DND-41 (cell line): ENCODE measurements at regions not wholly inside any gene's neighbourhood (a gene's known extent, or its start where the extent isn't known, plus 50 kb on each side); places are given as distances from the start of the nearest gene placed in this dataset.

ENCODE experiments used
- ATAC-seq: fragments of 200-7000 bp; cut with Tn5 transposase; 3 replicates; pipeline ENCODE4 v1.9.1; 2021; ENCODE audit warnings: low read depth; ENCODE audit not compliant: insufficient read depth
- DNase-seq: peaks from one replicate; pipeline ENCODE4 v3.0.0-alpha.2; 2020
- H2AFZ ChIP-seq: 2 replicates; pipeline ENCODE4 v1.6.0; 2012; ENCODE audit warnings: low read depth, low read length
- H3K27ac ChIP-seq: 2 replicates; pipeline ENCODE4 v1.5.1; 2012; ENCODE audit warnings: low read length, inconsistent platforms
- H3K27me3 ChIP-seq: fragments of 200-600 bp; sonication (generic); 2 replicates; pipeline ENCODE4 v1.6.0; 2012; ENCODE audit warnings: low read length, mild to moderate bottlenecking, inconsistent platforms; ENCODE audit not compliant: insufficient read depth, poor library complexity
- H3K36me3 ChIP-seq: 2 replicates; pipeline ENCODE4 v1.5.1; 2012; ENCODE audit warnings: low read length, inconsistent platforms; ENCODE audit not compliant: insufficient read depth
- H3K4me1 ChIP-seq: 2 replicates; pipeline ENCODE4 v1.5.1; 2012; ENCODE audit warnings: mild to moderate bottlenecking, low read length; ENCODE audit not compliant: insufficient read depth
- H3K4me2 ChIP-seq: 2 replicates; pipeline ENCODE4 v1.6.0; 2012; ENCODE audit warnings: mild to moderate bottlenecking, moderate library complexity, low read length, inconsistent platforms; ENCODE audit not compliant: insufficient read depth
- H3K4me3 ChIP-seq, 2 experiments: fragments of 200-600 bp in 1 of 2; shearing (Covaris generic) in 1 of 2; 2 replicates each; pipeline ENCODE4 v1.5.1; 2012 to 2016; ENCODE audit warnings: inconsistent platforms in 2 of 2, low read length in 2 of 2, mild to moderate bottlenecking in 2 of 2, low read depth in 1 of 2, moderate library complexity in 1 of 2
- H3K79me2 ChIP-seq: 2 replicates; pipeline ENCODE4 v1.6.0; 2012; ENCODE audit warnings: low read length, inconsistent platforms; ENCODE audit not compliant: insufficient read depth
- H3K9ac ChIP-seq: 2 replicates; pipeline ENCODE4 v1.6.0; 2012; ENCODE audit warnings: low read depth, mild to moderate bottlenecking, inconsistent platforms, low read length, moderate library complexity
- H3K9me3 ChIP-seq: 2 replicates; pipeline ENCODE4 v1.5.1; 2012; ENCODE audit warnings: low read length, moderate library complexity, mild to moderate bottlenecking, inconsistent platforms; ENCODE audit not compliant: insufficient read depth, severe bottlenecking
- H4K20me1 ChIP-seq: 2 replicates; pipeline ENCODE4 v1.6.0; 2012; ENCODE audit warnings: low read length; ENCODE audit not compliant: insufficient read depth
- CTCF ChIP-seq: IDR thresholded peaks from 2 replicates; pipeline ENCODE4 v1.5.1; 2012; ENCODE audit warnings: borderline replicate concordance, low read length, moderate library complexity, mild to moderate bottlenecking; ENCODE audit not compliant: poor library complexity, severe bottlenecking; ENCODE audit errors: extremely low read depth
- EZH2 ChIP-seq: IDR thresholded peaks from 3 replicates; pipeline ENCODE4 v1.6.1; 2012; ENCODE audit warnings: borderline replicate concordance, low read depth, mild to moderate bottlenecking, moderate library complexity, low read length, inconsistent platforms; ENCODE audit not compliant: severe bottlenecking

- Histone ChIP-seq H3K27me3 (no peaks in the 10 kb centered on the region), H3K27ac (no peak overlapping the region), H3K9me3 (no peaks in the 10 kb centered on the region), H3K9ac (no peak overlapping the region), H4K20me1 (no peaks in the 10 kb centered on the region), H3K36me3 (no peaks in the 10 kb centered on the region), H3K4me1 (peaks cover 25% of the 10 kb centered on the region), H2AFZ (no peak overlapping the region), H3K79me2 (no peaks in the 10 kb centered on the region), H3K4me2 (no peak overlapping the region), H3K4me3 (no peak overlapping the region)
- ATAC-seq: no peak
- DNase-seq: no peak
- TF ChIP-seq EZH2 (no peak), CTCF (no peak)
Observed at GRCh38 chr12:28086521-28087155, 103.6 kb upstream of the CCDC91 start.

- no peaks in the 10 kb centered on the region for H3K79me2 ChIP-seq
Observed at GRCh38 chr12:28088566-28089272, 101.5 kb upstream of the CCDC91 start.

GRCh38 chr12:28089338-28089737 lies 100.9 kb upstream of the CCDC91 start:
- H3K9me3 ChIP-seq: no peaks in the 10 kb centered on the region
- no peak overlapping the region for H3K4me3 ChIP-seq
- no peak for TF ChIP-seq EZH2
- no peak for TF ChIP-seq CTCF
- peak overlapping the region; percentile 25; the same call in 1 of the 2 replicates for H3K4me2 ChIP-seq
- H3K27ac ChIP-seq: no peak overlapping the region
- H4K20me1 ChIP-seq: no peaks in the 10 kb centered on the region
- H3K9ac ChIP-seq: no peak overlapping the region
- H3K79me2 ChIP-seq: no peaks in the 10 kb centered on the region
- H3K36me3 ChIP-seq: no peaks in the 10 kb centered on the region
- no peak for DNase-seq
- no peak overlapping the region for H2AFZ ChIP-seq
- H3K27me3 ChIP-seq: no peaks in the 10 kb centered on the region
- peaks cover 25% of the 10 kb centered on the region for H3K4me1 ChIP-seq
- ATAC-seq: peak; percentile 58; the same call in 2 of the 3 replicates

More at GRCh38 chr12:28088566-28089272, 101.5 kb upstream of the CCDC91 start:
- Histone ChIP-seq H3K4me2 (peak overlapping the region; percentile 25; the same call in 1 of the 2 replicates), H3K4me1 (peaks cover 25% of the 10 kb centered on the region), H2AFZ (no peak overlapping the region), H3K4me3 (no peak overlapping the region), H4K20me1 (no peaks in the 10 kb centered on the region), H3K27ac (no peak overlapping the region), H3K9ac (no peak overlapping the region), H3K27me3 (no peaks in the 10 kb centered on the region), H3K9me3 (no peaks in the 10 kb centered on the region), H3K36me3 (no peaks in the 10 kb centered on the region)
- TF ChIP-seq CTCF: no peak
- TF ChIP-seq EZH2: no peak
- ATAC-seq (peak; percentile 75), DNase-seq (no peak)
